Fibroblast of villous mesenchyme (primary cell): ENCODE measurements at regions not wholly inside any gene's neighbourhood (a gene's known extent, or its start where the extent isn't known, plus 50 kb on each side); places are given as distances from the start of the nearest gene placed in this dataset.

Source experiments
- DNase-seq: peaks from one replicate; pipeline ENCODE4 v3.0.0-alpha.2; 2010; ENCODE audit warnings: low read depth
- H3K4me3 ChIP-seq: 2 replicates; pipeline ENCODE4 v1.5.1; 2011; ENCODE audit warnings: low read depth, mild to moderate bottlenecking, low read length
- CTCF ChIP-seq: IDR thresholded peaks from 2 replicates; pipeline ENCODE4 v1.5.1; 2012; ENCODE audit warnings: low read depth, mild to moderate bottlenecking, low read length; ENCODE audit not compliant: insufficient read depth

GRCh38 chr18:76757335-76757734 is 65.0 kb upstream of the ZNF236 start:
- DNase-seq: peak; percentile 22
- TF ChIP-seq CTCF: no peak

GRCh38 chr18:76756531-76757253 is 65.7 kb upstream of the ZNF236 start:
- TF ChIP-seq CTCF: no peak
- no peak overlapping the region for H3K4me3 ChIP-seq
- peak; percentile 45 for DNase-seq

More at GRCh38 chr18:76757335-76757734, 65.0 kb upstream of the ZNF236 start:
- H3K4me3 ChIP-seq: no peak overlapping the region

GRCh38 chr18:76754351-76754750 is 68.0 kb upstream of the ZNF236 start:
- no peak for TF ChIP-seq CTCF
- DNase-seq: no peak
- no peak overlapping the region for H3K4me3 ChIP-seq

- no peak for DNase-seq
- no peak for TF ChIP-seq CTCF
- no peak overlapping the region for H3K4me3 ChIP-seq
Observed at GRCh38 chr18:76752400-76752799, 70.0 kb upstream of the ZNF236 start.

GRCh38 chr18:76750917-76751890 is 71.2 kb upstream of the ZNF236 start:
- no peak for TF ChIP-seq CTCF
- DNase-seq: no peak
- H3K4me3 ChIP-seq: no peak overlapping the region

GRCh38 chr18:76750269-76750668 is 72.1 kb upstream of the ZNF236 start:
- no peak for TF ChIP-seq CTCF
- DNase-seq: no peak
- no peak overlapping the region for H3K4me3 ChIP-seq
